ENCODE measurements at regions not wholly inside any gene's neighbourhood (a gene's known extent, or its start where the extent isn't known, plus 50 kb on each side); places are given as distances from the start of the nearest gene placed in this dataset.
"Not testable (repeated sequence)": the region's sequence is repeated elsewhere in the genome, so short reads cannot be mapped to it uniquely, and the experiment has no call there.

DNA sequence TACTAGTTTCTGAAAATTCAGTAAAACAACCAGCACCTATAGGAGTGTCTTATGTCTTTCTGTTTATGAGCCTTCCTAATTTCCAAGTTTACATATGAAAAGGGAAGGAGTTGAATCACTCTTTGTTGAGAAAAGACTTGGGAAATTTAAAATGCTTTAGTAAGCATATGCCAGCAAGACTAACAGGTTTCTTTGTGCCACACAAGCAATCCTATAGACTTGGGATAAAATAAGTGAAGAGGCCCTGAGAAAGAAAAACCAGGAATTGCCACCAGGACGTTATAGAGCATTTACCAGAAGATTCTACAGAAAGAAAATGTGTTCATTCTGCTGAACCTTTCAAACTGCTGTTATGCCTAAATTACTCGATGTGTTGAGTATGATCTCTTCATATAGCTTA lies 1099.1 kb downstream of the EPHA3 start:
- H2BK120ac ChIP-seq (ENCODE audit: low read depth, low read length); DNase-seq (ENCODE audit: low spot score); H2BK5ac ChIP-seq (ENCODE audit: low read length); H3K27me3 ChIP-seq (ENCODE audit: control insufficient read depth in 3 of 3, insufficient read depth in 3 of 3, low read depth in 1 of 3, low read length in 3 of 3); H3K4me2 ChIP-seq (ENCODE audit: insufficient read depth, low read length, poor library complexity, severe bottlenecking); H2AK5ac ChIP-seq (ENCODE audit: low read depth, low read length); H3K4ac ChIP-seq (ENCODE audit: low read length); H3K4me1 ChIP-seq (ENCODE audit: control insufficient read depth in 2 of 2, insufficient read depth in 1 of 2, low read depth in 1 of 2, low read length in 2 of 2); H3K23ac ChIP-seq (ENCODE audit: low read depth, low read length, poor library complexity); H3K79me1 ChIP-seq (ENCODE audit: low read depth, low read length); H4K8ac ChIP-seq (ENCODE audit: low read depth, low read length); H4K91ac ChIP-seq (ENCODE audit: low read depth, low read length, poor library complexity); H3K18ac ChIP-seq (ENCODE audit: low read length); H2BK12ac ChIP-seq (ENCODE audit: low read length); H2AFZ ChIP-seq (ENCODE audit: low read length); H3K9ac ChIP-seq (ENCODE audit: low read depth, low read length, poor library complexity); H3K4me3 ChIP-seq (ENCODE audit: low read length in 2 of 2); H3K9me3 ChIP-seq (replicated peaks in 1 of 2; ENCODE audit: control insufficient read depth in 2 of 2, insufficient read depth in 1 of 2, low read depth in 1 of 2, low read length in 2 of 2); H3K36me3 ChIP-seq (replicated peaks in 1 of 2; ENCODE audit: control insufficient read depth in 2 of 2, insufficient read depth in 2 of 2, low read length in 2 of 2); H3K14ac ChIP-seq (ENCODE audit: low read length); H2BK15ac ChIP-seq (ENCODE audit: low read length); H3K27ac ChIP-seq (replicated peaks; ENCODE audit: low read length): not testable (repeated sequence)
- WGBS, 2 donors (ENCODE audit: extremely low coverage in 2 of 2, insufficient read length in 2 of 2, insufficient replicate concordance in 1 of 2), result no CpG with 5 or more reads among the region's 2 CpGs

DNA sequence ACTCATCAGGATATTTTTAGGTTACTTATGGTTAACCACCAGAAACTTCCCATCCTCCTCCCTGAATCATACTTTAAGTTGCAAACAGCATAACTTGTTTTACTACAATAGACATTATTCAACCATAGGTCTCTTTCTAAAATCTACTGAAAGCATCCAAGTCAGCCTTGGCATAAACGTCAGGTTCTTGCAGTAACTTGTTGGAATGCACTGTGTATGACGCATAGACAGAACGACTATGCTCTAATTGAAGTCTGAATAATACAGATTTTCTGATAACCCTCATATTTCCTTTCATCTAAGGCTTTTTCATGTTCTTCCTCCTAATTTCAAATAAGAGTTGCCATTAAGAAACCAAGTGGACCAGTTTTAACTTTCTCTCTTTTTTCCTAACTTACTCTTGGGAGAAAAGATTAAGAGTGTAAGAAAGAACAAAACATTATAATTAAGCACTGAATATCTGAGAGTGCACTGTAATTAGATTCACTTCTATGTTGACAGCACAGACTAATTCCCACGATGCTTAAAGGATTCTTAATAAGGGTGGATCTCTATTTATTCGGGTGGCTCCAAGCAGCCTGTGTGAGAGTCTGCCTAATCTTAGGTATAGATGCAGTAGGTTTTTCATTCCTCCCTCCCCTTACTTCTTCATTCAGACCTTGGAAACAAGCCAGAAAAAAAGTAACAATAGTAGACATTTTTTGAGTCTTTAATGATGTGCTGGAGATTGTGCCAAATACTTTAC lies 1100.1 kb downstream of the EPHA3 start:
- H3K4me2 ChIP-seq (ENCODE audit: insufficient read depth, low read length, poor library complexity, severe bottlenecking); H3K4ac ChIP-seq (ENCODE audit: low read length); H4K8ac ChIP-seq (ENCODE audit: low read depth, low read length); H3K36me3 ChIP-seq (replicated peaks in 1 of 2; ENCODE audit: control insufficient read depth in 2 of 2, insufficient read depth in 2 of 2, low read length in 2 of 2); H3K9me3 ChIP-seq (replicated peaks in 1 of 2; ENCODE audit: control insufficient read depth in 2 of 2, insufficient read depth in 1 of 2, low read depth in 1 of 2, low read length in 2 of 2); H2BK15ac ChIP-seq (ENCODE audit: low read length); H2AK5ac ChIP-seq (ENCODE audit: low read depth, low read length); H3K18ac ChIP-seq (ENCODE audit: low read length); H3K4me1 ChIP-seq (ENCODE audit: control insufficient read depth in 2 of 2, insufficient read depth in 1 of 2, low read depth in 1 of 2, low read length in 2 of 2); H3K79me1 ChIP-seq (ENCODE audit: low read depth, low read length); H2BK5ac ChIP-seq (ENCODE audit: low read length); H3K27ac ChIP-seq (replicated peaks; ENCODE audit: low read length); H4K91ac ChIP-seq (ENCODE audit: low read depth, low read length, poor library complexity); H3K9ac ChIP-seq (ENCODE audit: low read depth, low read length, poor library complexity); H2BK120ac ChIP-seq (ENCODE audit: low read depth, low read length); H2AFZ ChIP-seq (ENCODE audit: low read length); H2BK12ac ChIP-seq (ENCODE audit: low read length); DNase-seq (ENCODE audit: low spot score); H3K27me3 ChIP-seq (ENCODE audit: control insufficient read depth in 3 of 3, insufficient read depth in 3 of 3, low read depth in 1 of 3, low read length in 3 of 3); H3K14ac ChIP-seq (ENCODE audit: low read length); H3K23ac ChIP-seq (ENCODE audit: low read depth, low read length, poor library complexity); H3K4me3 ChIP-seq (ENCODE audit: low read length in 2 of 2): not testable (repeated sequence)
- WGBS, 2 donors (ENCODE audit: extremely low coverage in 2 of 2, insufficient read length in 2 of 2, insufficient replicate concordance in 1 of 2), result no CpG with 5 or more reads among the region's 5 CpGs

DNA sequence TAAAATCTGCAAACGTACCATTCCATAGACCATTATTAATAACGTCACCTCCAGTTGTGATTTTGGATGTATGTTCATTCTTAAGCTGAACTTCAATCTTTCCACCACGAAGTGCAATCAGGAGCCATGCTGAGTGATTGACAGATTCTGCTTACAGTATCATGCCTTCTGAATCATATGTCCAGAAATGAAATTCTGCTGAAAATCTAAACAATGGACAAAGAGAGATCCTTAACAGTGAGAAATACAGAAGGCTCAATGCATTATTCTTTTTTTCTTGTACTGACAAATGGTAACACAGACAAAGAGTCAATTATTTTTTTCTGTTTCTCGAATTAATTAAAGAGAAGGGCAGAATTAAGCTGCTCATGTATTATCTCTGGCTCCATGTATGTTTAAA lies 1114.5 kb downstream of the EPHA3 start:
- no peaks in the 10 kb centered on the region for H3K79me1 ChIP-seq (ENCODE audit: low read depth, low read length)
- no peak overlapping the region for H2AK5ac ChIP-seq (ENCODE audit: low read depth, low read length)
- no CpG with 5 or more reads among the region's 4 CpGs for WGBS, 2 donors (ENCODE audit: extremely low coverage in 2 of 2, insufficient read length in 2 of 2, insufficient replicate concordance in 1 of 2)
- H3K36me3 ChIP-seq (replicated peaks in 1 of 2; ENCODE audit: control insufficient read depth in 2 of 2, insufficient read depth in 2 of 2, low read length in 2 of 2), result no peaks in the 10 kb centered on the region
- H3K27me3 ChIP-seq (ENCODE audit: control insufficient read depth in 3 of 3, insufficient read depth in 3 of 3, low read depth in 1 of 3, low read length in 3 of 3), result no peaks in the 10 kb centered on the region
- no peak overlapping the region for H2BK15ac ChIP-seq (ENCODE audit: low read length)
- H2BK120ac ChIP-seq (ENCODE audit: low read depth, low read length), result no peak overlapping the region
- no peak overlapping the region for H3K9ac ChIP-seq (ENCODE audit: low read depth, low read length, poor library complexity)
- H3K9me3 ChIP-seq (replicated peaks in 1 of 2; ENCODE audit: control insufficient read depth in 2 of 2, insufficient read depth in 1 of 2, low read depth in 1 of 2, low read length in 2 of 2), result no peaks in the 10 kb centered on the region
- no peak overlapping the region for H4K8ac ChIP-seq (ENCODE audit: low read depth, low read length)
- H3K14ac ChIP-seq (ENCODE audit: low read length), result no peak overlapping the region
- no peak overlapping the region for H2BK12ac ChIP-seq (ENCODE audit: low read length)
- H2BK5ac ChIP-seq (ENCODE audit: low read length), result no peak overlapping the region
- no peak overlapping the region for H3K18ac ChIP-seq (ENCODE audit: low read length)
- H3K4me2 ChIP-seq (ENCODE audit: insufficient read depth, low read length, poor library complexity, severe bottlenecking), result no peak overlapping the region
- no peak overlapping the region for H3K23ac ChIP-seq (ENCODE audit: low read depth, low read length, poor library complexity)
- no peak overlapping the region for H2AFZ ChIP-seq (ENCODE audit: low read length)
- no peak overlapping the region for H3K27ac ChIP-seq (replicated peaks; ENCODE audit: low read length)
- H3K4ac ChIP-seq (ENCODE audit: low read length), result no peak overlapping the region
- no peak overlapping the region for H3K4me3 ChIP-seq (ENCODE audit: low read length in 2 of 2)
- no peak overlapping the region for H4K91ac ChIP-seq (ENCODE audit: low read depth, low read length, poor library complexity)
- no peak for DNase-seq (ENCODE audit: low spot score)
- no peaks in the 10 kb centered on the region for H3K4me1 ChIP-seq (ENCODE audit: control insufficient read depth in 2 of 2, insufficient read depth in 1 of 2, low read depth in 1 of 2, low read length in 2 of 2)

DNA sequence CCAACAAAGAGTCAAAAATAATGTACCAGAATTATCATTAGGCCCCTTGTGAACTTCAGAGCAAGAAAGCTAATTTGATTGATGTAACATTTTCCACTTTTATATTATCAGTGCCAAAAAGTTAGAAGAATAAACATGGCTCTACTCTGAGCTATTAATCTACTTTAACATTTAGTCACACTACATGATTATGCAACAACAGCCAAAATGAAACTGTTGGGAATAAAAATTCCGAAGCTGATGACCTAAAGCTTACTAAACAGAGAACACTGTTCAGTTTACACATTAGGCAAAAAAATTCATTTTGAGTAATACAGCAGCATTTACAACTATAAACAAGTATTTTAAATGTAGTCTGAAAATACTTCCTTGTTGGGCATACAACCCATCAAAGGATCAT lies 1134.1 kb downstream of the EPHA3 start:
- Histone ChIP-seq H3K4me2 (ENCODE audit: insufficient read depth, low read length, poor library complexity, severe bottlenecking) (no peak overlapping the region), H3K18ac (ENCODE audit: low read length) (no peak overlapping the region), H2BK5ac (ENCODE audit: low read length) (no peak overlapping the region), H3K79me1 (ENCODE audit: low read depth, low read length) (no peaks in the 10 kb centered on the region), H2AK5ac (ENCODE audit: low read depth, low read length) (no peak overlapping the region), H3K14ac (ENCODE audit: low read length) (no peak overlapping the region), H3K23ac (ENCODE audit: low read depth, low read length, poor library complexity) (no peak overlapping the region), H3K4me1 (ENCODE audit: control insufficient read depth in 2 of 2, insufficient read depth in 1 of 2, low read depth in 1 of 2, low read length in 2 of 2) (no peaks in the 10 kb centered on the region), H3K9me3 (replicated peaks in 1 of 2; ENCODE audit: control insufficient read depth in 2 of 2, insufficient read depth in 1 of 2, low read depth in 1 of 2, low read length in 2 of 2) (no peaks in the 10 kb centered on the region), H3K4ac (ENCODE audit: low read length) (no peak overlapping the region), H3K4me3 (ENCODE audit: low read length in 2 of 2) (no peak overlapping the region), H4K91ac (ENCODE audit: low read depth, low read length, poor library complexity) (no peak overlapping the region), H2BK12ac (ENCODE audit: low read length) (no peak overlapping the region), H3K9ac (ENCODE audit: low read depth, low read length, poor library complexity) (no peak overlapping the region), H2BK120ac (ENCODE audit: low read depth, low read length) (no peak overlapping the region), H3K27ac (replicated peaks; ENCODE audit: low read length) (no peak overlapping the region), H2AFZ (ENCODE audit: low read length) (no peak overlapping the region), H4K8ac (ENCODE audit: low read depth, low read length) (no peak overlapping the region), H3K36me3 (replicated peaks in 1 of 2; ENCODE audit: control insufficient read depth in 2 of 2, insufficient read depth in 2 of 2, low read length in 2 of 2) (no peaks in the 10 kb centered on the region), H2BK15ac (ENCODE audit: low read length) (no peak overlapping the region), H3K27me3 (ENCODE audit: control insufficient read depth in 3 of 3, insufficient read depth in 3 of 3, low read depth in 1 of 3, low read length in 3 of 3) (no peaks in the 10 kb centered on the region)
- no CpG with 5 or more reads among the region's 1 CpG for WGBS, 2 donors (ENCODE audit: extremely low coverage in 2 of 2, insufficient read length in 2 of 2, insufficient replicate concordance in 1 of 2)
- DNase-seq (ENCODE audit: low spot score), result no peak
